ENCODE measurements at regions not wholly inside any gene's neighbourhood (a gene's known extent, or its start where the extent isn't known, plus 50 kb on each side); places are given as distances from the start of the nearest gene placed in this dataset.
"Not testable (repeated sequence)": the region's sequence is repeated elsewhere in the genome, so short reads cannot be mapped to it uniquely, and the experiment has no call there.

- H3K27ac ChIP-seq (ENCODE audit: low read length) = no peak overlapping the region
- H3K9me3 ChIP-seq (ENCODE audit: control insufficient read depth in 1 of 2, low read length in 2 of 2) = no peaks in the 10 kb centered on the region
- H3K4me1 ChIP-seq (ENCODE audit: control insufficient read depth in 1 of 2, insufficient read depth in 2 of 2, low read length in 2 of 2) = peaks cover 0 to 8% of the 10 kb centered on the region in 2 donors
- peaks cover 12% of the 10 kb centered on the region in 2 donors for H3K36me3 ChIP-seq (ENCODE audit: control insufficient read depth in 1 of 2, insufficient read depth in 2 of 2, low read length in 2 of 2)
- H3K4me3 ChIP-seq (ENCODE audit: low read depth in 1 of 2, low read length in 2 of 2) = no peak overlapping the region
- H3K27me3 ChIP-seq (ENCODE audit: low read depth, low read length) = no peaks in the 10 kb centered on the region
These were observed 50.2 kb downstream of the RAD54L2 start for GRCh38 chr3:51588724-51589123.

- Histone ChIP-seq H3K27ac (ENCODE audit: low read length) (no peak overlapping the region), H3K9me3 (ENCODE audit: control insufficient read depth in 1 of 2, low read length in 2 of 2) (no peaks in the 10 kb centered on the region), H3K4me3 (ENCODE audit: low read depth in 1 of 2, low read length in 2 of 2) (no peak overlapping the region), H3K27me3 (ENCODE audit: low read depth, low read length) (no peaks in the 10 kb centered on the region), H3K36me3 (ENCODE audit: control insufficient read depth in 1 of 2, insufficient read depth in 2 of 2, low read length in 2 of 2) (peaks cover 12 to 19% of the 10 kb centered on the region in 2 donors), H3K4me1 (ENCODE audit: control insufficient read depth in 1 of 2, insufficient read depth in 2 of 2, low read length in 2 of 2) (peaks cover 0 to 8% of the 10 kb centered on the region in 2 donors)
These were observed 52.7 kb downstream of the RAD54L2 start for GRCh38 chr3:51591231-51591630.

GRCh38 chr3:51593697-51594096 is 55.2 kb downstream of the RAD54L2 start:
- Histone ChIP-seq H3K27me3 (ENCODE audit: low read depth, low read length) (no peaks in the 10 kb centered on the region), H3K36me3 (ENCODE audit: control insufficient read depth in 1 of 2, insufficient read depth in 2 of 2, low read length in 2 of 2) (peaks cover 16 to 19% of the 10 kb centered on the region in 2 donors), H3K4me1 (ENCODE audit: control insufficient read depth in 1 of 2, insufficient read depth in 2 of 2, low read length in 2 of 2) (peaks cover 0 to 6% of the 10 kb centered on the region in 2 donors), H3K9me3 (ENCODE audit: control insufficient read depth in 1 of 2, low read length in 2 of 2) (no peaks in the 10 kb centered on the region), H3K4me3 (ENCODE audit: low read depth in 1 of 2, low read length in 2 of 2) (no peak overlapping the region), H3K27ac (ENCODE audit: low read length) (no peak overlapping the region)

DNA sequence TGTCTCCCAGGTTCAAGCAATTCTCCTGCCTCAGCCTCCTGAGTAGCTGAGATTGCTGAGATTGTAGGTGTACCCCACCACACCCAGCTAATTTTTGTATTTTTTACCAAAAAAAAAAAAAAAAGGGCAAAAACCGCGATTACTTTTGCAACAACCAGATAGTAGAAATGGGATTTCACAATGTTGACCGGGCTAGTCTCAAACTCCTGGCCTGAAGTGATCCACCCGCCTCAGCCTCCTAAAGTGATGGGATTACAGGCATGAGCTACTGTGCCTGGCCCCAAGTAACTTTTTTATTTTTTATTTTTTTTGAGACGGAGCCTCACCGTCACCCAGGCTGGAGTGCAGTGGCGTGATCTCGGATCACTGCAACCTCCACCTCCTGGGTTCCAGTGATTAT is 61.1 kb downstream of the RAD54L2 start:
- H3K27ac ChIP-seq (ENCODE audit: low read length); H3K4me1 ChIP-seq (ENCODE audit: control insufficient read depth in 1 of 2, insufficient read depth in 2 of 2, low read length in 2 of 2); H3K27me3 ChIP-seq (ENCODE audit: low read depth, low read length); H3K9me3 ChIP-seq (ENCODE audit: control insufficient read depth in 1 of 2, low read length in 2 of 2); H3K4me3 ChIP-seq (ENCODE audit: low read depth in 1 of 2, low read length in 2 of 2); H3K36me3 ChIP-seq (ENCODE audit: control insufficient read depth in 1 of 2, insufficient read depth in 2 of 2, low read length in 2 of 2): not testable (repeated sequence)

DNA sequence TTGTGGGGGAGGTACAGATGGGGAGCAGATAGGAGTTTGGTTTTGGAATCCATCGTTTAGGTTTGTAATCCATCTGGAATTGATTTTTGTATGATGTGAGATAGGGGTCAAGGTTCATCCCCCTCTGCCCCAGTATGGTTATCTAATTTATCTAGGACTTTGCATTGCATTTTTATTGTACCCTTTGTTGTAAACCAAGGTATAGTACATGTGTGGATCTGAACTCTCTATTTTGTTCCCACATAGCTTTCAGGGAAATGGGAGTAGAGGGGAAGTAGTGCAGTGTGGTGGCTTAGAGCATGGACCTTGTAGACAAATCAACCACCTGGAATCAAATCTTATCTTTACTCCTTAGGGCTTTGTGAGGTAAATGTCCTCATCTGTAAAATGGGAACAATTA is 65.7 kb downstream of the RAD54L2 start:
- no peaks in the 10 kb centered on the region for H3K9me3 ChIP-seq (ENCODE audit: control insufficient read depth in 1 of 2, low read length in 2 of 2)
- no peak overlapping the region for H3K27ac ChIP-seq (ENCODE audit: low read length)
- H3K4me3 ChIP-seq (ENCODE audit: low read depth in 1 of 2, low read length in 2 of 2) = no peak overlapping the region
- no peaks in the 10 kb centered on the region for H3K4me1 ChIP-seq (ENCODE audit: control insufficient read depth in 1 of 2, insufficient read depth in 2 of 2, low read length in 2 of 2)
- H3K27me3 ChIP-seq (ENCODE audit: low read depth, low read length) = no peaks in the 10 kb centered on the region
- H3K36me3 ChIP-seq (ENCODE audit: control insufficient read depth in 1 of 2, insufficient read depth in 2 of 2, low read length in 2 of 2) = no peaks in the 10 kb centered on the region

- no peaks in the 10 kb centered on the region for H3K27me3 ChIP-seq (ENCODE audit: low read depth, low read length)
- no peaks in the 10 kb centered on the region for H3K4me1 ChIP-seq (ENCODE audit: control insufficient read depth in 1 of 2, insufficient read depth in 2 of 2, low read length in 2 of 2)
- no peak overlapping the region for H3K4me3 ChIP-seq (ENCODE audit: low read depth in 1 of 2, low read length in 2 of 2)
- no peaks in the 10 kb centered on the region for H3K36me3 ChIP-seq (ENCODE audit: control insufficient read depth in 1 of 2, insufficient read depth in 2 of 2, low read length in 2 of 2)
- H3K27ac ChIP-seq (ENCODE audit: low read length) = no peak overlapping the region
- no peaks in the 10 kb centered on the region for H3K9me3 ChIP-seq (ENCODE audit: control insufficient read depth in 1 of 2, low read length in 2 of 2)
These were observed 65.1 kb upstream of the TEX264 start for GRCh38 chr3:51605938-51606337.

- not testable (repeated sequence) for H3K27me3 ChIP-seq (ENCODE audit: low read depth, low read length); H3K36me3 ChIP-seq (ENCODE audit: control insufficient read depth in 1 of 2, insufficient read depth in 2 of 2, low read length in 2 of 2); H3K9me3 ChIP-seq (ENCODE audit: control insufficient read depth in 1 of 2, low read length in 2 of 2); H3K4me1 ChIP-seq (ENCODE audit: control insufficient read depth in 1 of 2, insufficient read depth in 2 of 2, low read length in 2 of 2); H3K27ac ChIP-seq (ENCODE audit: low read length); H3K4me3 ChIP-seq (ENCODE audit: low read depth in 1 of 2, low read length in 2 of 2)
These were observed 64.2 kb upstream of the TEX264 start for GRCh38 chr3:51606871-51607270.

DNA sequence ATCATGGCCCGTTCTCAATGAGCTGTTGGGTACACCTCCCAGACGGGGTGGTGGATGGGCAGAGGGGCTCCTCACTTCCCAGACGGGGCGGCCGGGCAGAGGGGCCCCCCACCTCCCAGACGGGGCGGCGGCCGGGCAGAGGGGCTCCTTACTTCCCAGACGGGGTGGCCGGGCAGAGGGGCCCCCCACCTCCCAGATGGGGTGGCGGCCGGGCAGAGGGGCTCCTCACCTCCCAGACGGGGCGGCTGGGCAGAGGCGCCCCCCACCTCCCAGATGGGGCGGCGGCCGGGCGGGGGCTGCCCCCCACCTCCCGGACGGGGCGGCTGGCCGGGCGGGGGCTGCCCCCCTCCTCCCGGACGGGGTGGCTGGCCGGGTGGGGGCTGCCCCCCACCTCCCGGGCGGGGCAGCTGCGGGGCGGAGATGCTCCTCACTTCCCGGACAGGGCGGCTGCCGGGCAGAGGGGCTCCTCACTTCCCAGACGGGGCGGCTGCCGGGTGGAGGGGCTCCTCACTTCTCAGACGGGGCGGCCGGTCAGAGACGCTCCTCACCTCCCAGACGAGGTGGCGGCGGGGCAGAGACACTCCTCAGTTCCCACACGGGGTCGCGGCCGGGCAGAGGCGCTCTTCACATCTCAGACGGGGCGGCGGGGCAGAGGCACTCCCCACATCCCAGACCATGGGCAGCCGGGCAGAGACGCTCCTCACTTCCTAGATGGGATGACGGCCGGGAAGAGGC is 63.3 kb upstream of the TEX264 start:
- H3K27ac ChIP-seq (ENCODE audit: low read length); H3K27me3 ChIP-seq (ENCODE audit: low read depth, low read length); H3K4me3 ChIP-seq (ENCODE audit: low read depth in 1 of 2, low read length in 2 of 2); H3K36me3 ChIP-seq (ENCODE audit: control insufficient read depth in 1 of 2, insufficient read depth in 2 of 2, low read length in 2 of 2); H3K4me1 ChIP-seq (ENCODE audit: control insufficient read depth in 1 of 2, insufficient read depth in 2 of 2, low read length in 2 of 2); H3K9me3 ChIP-seq (ENCODE audit: control insufficient read depth in 1 of 2, low read length in 2 of 2): not testable (repeated sequence)

DNA sequence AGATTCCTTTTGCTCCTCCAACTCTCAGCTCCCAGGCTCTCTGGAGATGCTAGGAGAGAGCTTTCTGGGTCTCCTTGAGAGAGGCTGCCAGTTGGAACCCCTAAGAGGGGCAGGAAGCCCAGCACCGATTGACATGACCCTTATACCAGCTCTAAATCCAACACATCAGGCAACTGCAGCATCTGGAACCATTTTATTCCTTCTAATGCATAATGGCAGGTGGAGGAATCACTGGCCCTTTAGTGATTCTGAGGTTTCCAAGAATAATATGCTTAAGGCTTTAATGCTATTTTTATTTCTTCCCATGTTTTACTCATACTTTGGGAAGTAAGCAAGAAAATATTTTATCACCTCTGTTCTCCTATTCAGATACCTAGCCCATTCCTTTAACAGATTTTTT is 60.3 kb upstream of the TEX264 start:
- Histone ChIP-seq H3K36me3 (ENCODE audit: control insufficient read depth in 1 of 2, insufficient read depth in 2 of 2, low read length in 2 of 2) (no peaks in the 10 kb centered on the region), H3K27me3 (ENCODE audit: low read depth, low read length) (no peaks in the 10 kb centered on the region), H3K4me3 (ENCODE audit: low read depth in 1 of 2, low read length in 2 of 2) (no peak overlapping the region), H3K9me3 (ENCODE audit: control insufficient read depth in 1 of 2, low read length in 2 of 2) (no peaks in the 10 kb centered on the region), H3K27ac (ENCODE audit: low read length) (no peak overlapping the region), H3K4me1 (ENCODE audit: control insufficient read depth in 1 of 2, insufficient read depth in 2 of 2, low read length in 2 of 2) (no peaks in the 10 kb centered on the region)

- Histone ChIP-seq H3K4me3 (ENCODE audit: low read depth in 1 of 2, low read length in 2 of 2) (no peak overlapping the region), H3K9me3 (ENCODE audit: control insufficient read depth in 1 of 2, low read length in 2 of 2) (no peaks in the 10 kb centered on the region), H3K27me3 (ENCODE audit: low read depth, low read length) (no peaks in the 10 kb centered on the region), H3K36me3 (ENCODE audit: control insufficient read depth in 1 of 2, insufficient read depth in 2 of 2, low read length in 2 of 2) (no peaks in the 10 kb centered on the region), H3K27ac (ENCODE audit: low read length) (no peak overlapping the region), H3K4me1 (ENCODE audit: control insufficient read depth in 1 of 2, insufficient read depth in 2 of 2, low read length in 2 of 2) (peaks cover 9 to 33% of the 10 kb centered on the region in 2 donors)
These were observed 53.5 kb upstream of the TEX264 start for GRCh38 chr3:51617597-51617996.

- not testable (repeated sequence) for H3K36me3 ChIP-seq (ENCODE audit: control insufficient read depth in 1 of 2, insufficient read depth in 2 of 2, low read length in 2 of 2); H3K27ac ChIP-seq (ENCODE audit: low read length); H3K4me3 ChIP-seq (ENCODE audit: low read depth in 1 of 2, low read length in 2 of 2); H3K9me3 ChIP-seq (ENCODE audit: control insufficient read depth in 1 of 2, low read length in 2 of 2); H3K27me3 ChIP-seq (ENCODE audit: low read depth, low read length)
- peaks cover 13 to 37% of the 10 kb centered on the region in 2 donors for H3K4me1 ChIP-seq (ENCODE audit: control insufficient read depth in 1 of 2, insufficient read depth in 2 of 2, low read length in 2 of 2)
These were observed 53.0 kb upstream of the TEX264 start for GRCh38 chr3:51618038-51618437.

DNA sequence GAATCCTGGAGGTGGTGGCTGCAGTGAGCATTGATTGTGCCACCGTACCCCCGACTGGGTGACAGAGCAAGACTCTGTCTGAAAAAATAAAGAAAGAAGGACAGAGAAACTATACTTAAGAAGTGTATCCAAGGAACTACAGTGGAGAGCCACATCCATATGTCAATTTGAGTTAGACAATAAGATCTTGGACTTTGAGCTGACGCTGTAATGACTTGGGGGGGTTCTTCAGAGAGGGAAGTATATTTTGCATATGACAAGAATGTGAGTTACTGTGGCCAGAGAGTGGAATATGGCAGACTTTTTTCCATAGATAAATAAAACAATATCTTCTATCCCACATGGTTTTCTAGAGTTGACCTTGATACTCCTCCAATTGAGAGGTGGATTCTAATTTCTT is 52.6 kb upstream of the TEX264 start:
- peaks cover 13 to 41% of the 10 kb centered on the region in 2 donors for H3K4me1 ChIP-seq (ENCODE audit: control insufficient read depth in 1 of 2, insufficient read depth in 2 of 2, low read length in 2 of 2)
- no peaks in the 10 kb centered on the region for H3K27me3 ChIP-seq (ENCODE audit: low read depth, low read length)
- H3K9me3 ChIP-seq (ENCODE audit: control insufficient read depth in 1 of 2, low read length in 2 of 2) = no peaks in the 10 kb centered on the region
- no peak overlapping the region for H3K27ac ChIP-seq (ENCODE audit: low read length)
- H3K36me3 ChIP-seq (ENCODE audit: control insufficient read depth in 1 of 2, insufficient read depth in 2 of 2, low read length in 2 of 2) = no peaks in the 10 kb centered on the region
- no peak overlapping the region for H3K4me3 ChIP-seq (ENCODE audit: low read depth in 1 of 2, low read length in 2 of 2)
